SK-N-SH treated with all-trans-retinoic acid at 6 μM for 48 hours (cell line): ENCODE measurements at regions not wholly inside any gene's neighbourhood (a gene's known extent, or its start where the extent isn't known, plus 50 kb on each side); places are given as distances from the start of the nearest gene placed in this dataset.

ENCODE experiments used
- ATAC-seq: fragments of 200-7000 bp; cut with Tn5 transposase; 3 replicates; pipeline ENCODE4 v1.9.1; 2020; ENCODE audit warnings: mild to moderate bottlenecking, moderate library complexity
- ARNTL ChIP-seq: fragments of 450-650 bp; formaldehyde crosslinking; IDR thresholded peaks from 2 replicates; pipeline ENCODE4 v1.5.0; 2020; ENCODE audit warnings: low read depth, mild to moderate bottlenecking, moderate library complexity, borderline replicate concordance
- CREB5 ChIP-seq: fragments of 250-450 bp; sonication (Bioruptor Pico); IDR thresholded peaks from 2 replicates; pipeline ENCODE4 v1.5.1; 2020; ENCODE audit warnings: low read depth, mild to moderate bottlenecking, moderate library complexity
- CSDC2 ChIP-seq: fragments of 250-450 bp; sonication (Bioruptor Pico); IDR thresholded peaks from 2 replicates; pipeline ENCODE4 v1.5.0; 2020; ENCODE audit warnings: mild to moderate bottlenecking, moderate library complexity
- CSRNP3 ChIP-seq: fragments of 250-450 bp; sonication (Bioruptor Pico); IDR thresholded peaks from 2 replicates; pipeline ENCODE4 v1.5.1; 2021; ENCODE audit warnings: mild to moderate bottlenecking, moderate library complexity
- GLIS3 ChIP-seq: fragments of 250-450 bp; sonication (Bioruptor Pico); IDR thresholded peaks from 2 replicates; pipeline ENCODE4 v1.5.0; 2020; ENCODE audit warnings: mild to moderate bottlenecking, moderate library complexity
- ISL1 ChIP-seq: fragments of 250-450 bp; sonication (Bioruptor Pico); IDR thresholded peaks from 2 replicates; pipeline ENCODE4 v2.1.2; 2022; ENCODE audit warnings: mild to moderate bottlenecking, moderate library complexity
- OSR1 ChIP-seq: fragments of 250-450 bp; sonication (Bioruptor Pico); IDR thresholded peaks from 2 replicates; pipeline ENCODE4 v1.8.0; 2022; ENCODE audit warnings: moderate library complexity, mild to moderate bottlenecking, inconsistent platforms
- PATZ1 ChIP-seq: fragments of 250-450 bp; sonication (Bioruptor Pico); IDR thresholded peaks from 2 replicates; pipeline ENCODE4 v1.8.0; 2020; ENCODE audit warnings: mild to moderate bottlenecking, moderate library complexity, borderline replicate concordance
- POU6F1 ChIP-seq: fragments of 250-450 bp; sonication (Bioruptor Pico); IDR thresholded peaks from 2 replicates; pipeline ENCODE4 v1.8.0; 2021; ENCODE audit warnings: low read depth, mild to moderate bottlenecking, moderate library complexity, borderline replicate concordance
- PPARA ChIP-seq: fragments of 250-450 bp; sonication (Bioruptor Pico); IDR thresholded peaks from 2 replicates; pipeline ENCODE4 v1.5.0; 2020; ENCODE audit warnings: mild to moderate bottlenecking, borderline replicate concordance
- RARB ChIP-seq: fragments of 250-450 bp; sonication (Bioruptor Pico); IDR thresholded peaks from 2 replicates; pipeline ENCODE4 v1.8.0; 2021; ENCODE audit warnings: mild to moderate bottlenecking, moderate library complexity
- SNAI2 ChIP-seq: fragments of 250-450 bp; sonication (Bioruptor Pico); IDR thresholded peaks from 2 replicates; pipeline ENCODE4 v1.5.0; 2020; ENCODE audit warnings: mild to moderate bottlenecking, moderate library complexity
- TOX ChIP-seq: fragments of 250-450 bp; sonication (Bioruptor Pico); IDR thresholded peaks from 2 replicates; pipeline ENCODE4 v1.8.0; 2021; ENCODE audit warnings: mild to moderate bottlenecking, moderate library complexity, borderline replicate concordance
- TSHZ2 ChIP-seq: fragments of 250-450 bp; sonication (Bioruptor Pico); IDR thresholded peaks from 2 replicates; pipeline ENCODE4 v1.5.0; 2020; ENCODE audit warnings: mild to moderate bottlenecking, moderate library complexity
- ZC3H10 ChIP-seq: fragments of 250-450 bp; sonication (Bioruptor Pico); IDR thresholded peaks from 2 replicates; pipeline ENCODE4 v1.5.1; 2021; ENCODE audit warnings: mild to moderate bottlenecking, moderate library complexity
- ZFP30 ChIP-seq: fragments of 450-650 bp; formaldehyde crosslinking; IDR thresholded peaks from 2 replicates; pipeline ENCODE4 v1.5.0; 2022; ENCODE audit warnings: mild to moderate bottlenecking, moderate library complexity
- ZNF565 ChIP-seq: fragments of 450-650 bp; formaldehyde crosslinking; conservative IDR thresholded peaks from 2 replicates; pipeline ENCODE4 v1.5.0; 2020; ENCODE audit warnings: low read depth, mild to moderate bottlenecking, moderate library complexity
- ZNF70 ChIP-seq: fragments of 450-650 bp; formaldehyde crosslinking; IDR thresholded peaks from 2 replicates; pipeline ENCODE4 v1.5.0; 2020; ENCODE audit warnings: mild to moderate bottlenecking, moderate library complexity
- ZNF8 ChIP-seq: fragments of 450-650 bp; formaldehyde crosslinking; IDR thresholded peaks from 2 replicates; pipeline ENCODE4 v1.5.0; 2020; ENCODE audit warnings: mild to moderate bottlenecking, moderate library complexity

- ATAC-seq, result peak; percentile 56; the same call in 2 of the 3 replicates
- no peak for TF ChIP-seq CSDC2
- no peak for TF ChIP-seq POU6F1 (CRISPR knock-in tag)
- peak; percentile 91 for TF ChIP-seq ISL1 (CRISPR knock-in tag)
- no peak for TF ChIP-seq SNAI2
Observed at GRCh38 chr13:40496035-40496810, 170.2 kb downstream of the FOXO1 start.

- no peak for ATAC-seq
- TF ChIP-seq PATZ1 (CRISPR knock-in tag), result no peak
- TF ChIP-seq ARNTL (CRISPR knock-in tag), result no peak
- no peak for TF ChIP-seq ZFP30 (CRISPR knock-in tag)
- no peak for TF ChIP-seq PPARA
- TF ChIP-seq CSRNP3 (CRISPR knock-in tag), result no peak
- no peak for TF ChIP-seq TOX (CRISPR knock-in tag)
- TF ChIP-seq CREB5 (CRISPR knock-in tag), result no peak
- TF ChIP-seq ISL1 (CRISPR knock-in tag), result no peak
- TF ChIP-seq ZNF70 (CRISPR knock-in tag), result no peak
- no peak for TF ChIP-seq SNAI2
- no peak for TF ChIP-seq OSR1 (CRISPR knock-in tag)
Observed at GRCh38 chr13:40498461-40498860, 168.0 kb downstream of the FOXO1 start.

- TF ChIP-seq ZNF8 (CRISPR knock-in tag), result no peak
- TF ChIP-seq, all 23 proteins: peak for 0
- no peak for ATAC-seq
Observed at GRCh38 chr13:40502236-40502635, 164.2 kb downstream of the FOXO1 start.

GRCh38 chr13:40503011-40503410 is 163.4 kb downstream of the FOXO1 start:
- no peak for ATAC-seq
- no peak for TF ChIP-seq RARB
- no peak for TF ChIP-seq POU6F1 (CRISPR knock-in tag)
- no peak for TF ChIP-seq CREB5 (CRISPR knock-in tag)
- no peak for TF ChIP-seq CSDC2
- TF ChIP-seq ZC3H10 (CRISPR knock-in tag), result no peak
- TF ChIP-seq ZFP30 (CRISPR knock-in tag), result no peak
- TF ChIP-seq GLIS3 (CRISPR knock-in tag), result no peak
- TF ChIP-seq ZNF8 (CRISPR knock-in tag), result no peak
- no peak for TF ChIP-seq SNAI2
- TF ChIP-seq ZNF565 (CRISPR knock-in tag), result no peak
- TF ChIP-seq OSR1 (CRISPR knock-in tag), result no peak
- TF ChIP-seq TSHZ2 (CRISPR knock-in tag), result no peak
- TF ChIP-seq ZNF70 (CRISPR knock-in tag), result no peak
- no peak for TF ChIP-seq PPARA
